GF-D8 (cell line): ENCODE measurements at regions not wholly inside any gene's neighbourhood (a gene's known extent, or its start where the extent isn't known, plus 50 kb on each side); places are given as distances from the start of the nearest gene placed in this dataset.

Experiments
- DNase-seq: peaks from one replicate; lab custom pipeline; 2025; lab: John Stamatoyannopoulos, UW

- DNase-seq: no peak
Observed at GRCh38 chr9:109681301-109681700, 98.7 kb upstream of the PALM2AKAP2 start.

GRCh38 chr9:109682227-109682626 lies 97.8 kb upstream of the PALM2AKAP2 start:
- DNase-seq: no peak

- DNase-seq: no peak
Observed at GRCh38 chr9:109683521-109683920, 96.5 kb upstream of the PALM2AKAP2 start.

GRCh38 chr9:109689701-109690100 lies 90.3 kb upstream of the PALM2AKAP2 start:
- no peak for DNase-seq

GRCh38 chr9:109699019-109699418 lies 81.0 kb upstream of the PALM2AKAP2 start:
- no peak for DNase-seq

- DNase-seq: no peak
Observed at GRCh38 chr9:109704546-109704945, 75.5 kb upstream of the PALM2AKAP2 start.

- DNase-seq: no peak
Observed at GRCh38 chr9:109705515-109705914, 74.5 kb upstream of the PALM2AKAP2 start.

- DNase-seq: no peak
Observed at GRCh38 chr9:109707355-109707754, 72.6 kb upstream of the PALM2AKAP2 start.

GRCh38 chr9:109708451-109708945 lies 71.5 kb upstream of the PALM2AKAP2 start:
- no peak for DNase-seq

- no peak for DNase-seq
Observed at GRCh38 chr9:109709866-109710265, 70.1 kb upstream of the PALM2AKAP2 start.

GRCh38 chr9:109710830-109711229 lies 69.2 kb upstream of the PALM2AKAP2 start:
- DNase-seq: no peak

GRCh38 chr9:109715344-109715743 lies 64.7 kb upstream of the PALM2AKAP2 start:
- no peak for DNase-seq

GRCh38 chr9:109716631-109717030 lies 63.4 kb upstream of the PALM2AKAP2 start:
- DNase-seq: no peak

GRCh38 chr9:109717342-109717741 lies 62.7 kb upstream of the PALM2AKAP2 start:
- DNase-seq: no peak

- no peak for DNase-seq
Observed at GRCh38 chr9:109718861-109719260, 61.1 kb upstream of the PALM2AKAP2 start.

GRCh38 chr9:109721001-109721400 lies 59.0 kb upstream of the PALM2AKAP2 start:
- no peak for DNase-seq

GRCh38 chr9:109722007-109722406 lies 58.0 kb upstream of the PALM2AKAP2 start:
- DNase-seq: no peak

GRCh38 chr9:109723781-109724180 lies 56.2 kb upstream of the PALM2AKAP2 start:
- no peak for DNase-seq

GRCh38 chr9:109725460-109725859 lies 54.5 kb upstream of the PALM2AKAP2 start:
- no peak for DNase-seq

- DNase-seq: no peak
Observed at GRCh38 chr9:109726119-109726518, 53.9 kb upstream of the PALM2AKAP2 start.

GRCh38 chr9:109728686-109729300 lies 51.2 kb upstream of the PALM2AKAP2 start:
- DNase-seq: no peak

GRCh38 chr9:109729513-109729912 lies 50.5 kb upstream of the PALM2AKAP2 start:
- DNase-seq: no peak
